Hepatocyte (in vitro differentiated cells): ENCODE measurements at regions not wholly inside any gene's neighbourhood (a gene's known extent, or its start where the extent isn't known, plus 50 kb on each side); places are given as distances from the start of the nearest gene placed in this dataset.

Experiments used
- DNase-seq: peaks from one replicate; pipeline ENCODE4 v3.0.0-alpha.2; 2016; ENCODE audit warnings: low spot score
- H2AFZ ChIP-seq: fragments of 200-600 bp; sonication (generic); 2 replicates; pipeline ENCODE4 v1.6.0; 2016; ENCODE audit warnings: antibody characterized with exemption, mild to moderate bottlenecking
- H3K27ac ChIP-seq: fragments of 200-600 bp; sonication (generic); 2 replicates; pipeline ENCODE4 v1.5.1; 2016; ENCODE audit warnings: mild to moderate bottlenecking
- H3K27me3 ChIP-seq: fragments of 200-600 bp; sonication (generic); 2 replicates; pipeline ENCODE4 v1.6.1; 2016
- H3K36me3 ChIP-seq: fragments of 200-600 bp; sonication (generic); replicated peaks from 2 replicates; pipeline ENCODE4 v1.5.1; 2016; ENCODE audit warnings: low read depth; ENCODE audit not compliant: insufficient read depth
- H3K4me1 ChIP-seq: fragments of 200-600 bp; sonication (generic); 2 replicates; pipeline ENCODE4 v1.5.1; 2016; ENCODE audit warnings: mild to moderate bottlenecking, moderate library complexity; ENCODE audit not compliant: insufficient read depth
- H3K4me2 ChIP-seq: fragments of 200-600 bp; sonication (generic); 2 replicates; pipeline ENCODE4 v1.6.0; 2016
- H3K4me3 ChIP-seq: fragments of 200-600 bp; sonication (generic); 2 replicates; pipeline ENCODE4 v1.5.1; 2016; ENCODE audit warnings: mild to moderate bottlenecking
- H3K79me2 ChIP-seq: fragments of 200-600 bp; sonication (generic); 2 replicates; pipeline ENCODE4 v1.6.0; 2017; ENCODE audit warnings: mild to moderate bottlenecking
- H3K9me2 ChIP-seq: fragments of 200-600 bp; sonication (generic); replicated peaks from 2 replicates; pipeline ENCODE4 v1.6.0; 2017; ENCODE audit warnings: mild to moderate bottlenecking; ENCODE audit not compliant: insufficient read depth
- H3K9me3 ChIP-seq: fragments of 200-600 bp; sonication (generic); 2 replicates; pipeline ENCODE4 v1.5.1; 2016; ENCODE audit warnings: low read depth, mild to moderate bottlenecking
- H4K20me1 ChIP-seq: fragments of 200-600 bp; sonication (generic); 2 replicates; pipeline ENCODE4 v1.6.0; 2016; ENCODE audit warnings: mild to moderate bottlenecking; ENCODE audit not compliant: insufficient read depth, poor library complexity, severe bottlenecking
- EZH2 ChIP-seq: fragments of 200-600 bp; sonication (generic); IDR thresholded peaks from 2 replicates; pipeline ENCODE4 v1.6.1; 2016; ENCODE audit warnings: antibody characterized with exemption, mild to moderate bottlenecking, borderline replicate concordance
- EZH2phosphoT487 ChIP-seq: fragments of 200-600 bp; sonication (generic); IDR thresholded peaks from one replicate; pipeline ENCODE4 v1.6.1; 2018; ENCODE audit warnings: antibody characterized with exemption, mild to moderate bottlenecking, low read depth, moderate library complexity; ENCODE audit not compliant: unreplicated experiment, severe bottlenecking
- WGBS: methylation state at CpG from one replicate; pipeline ENCODE4 v1.1.6; 2016; ENCODE audit warnings: low lambda C conversion rate; ENCODE audit errors: missing lambda C conversion rate; 5-methylcytosine and 5-hydroxymethylcytosine counted together
- TF ChIP-seq, protein P1 (sequence below): fragments of 200-600 bp; sonication (generic); IDR thresholded peaks from 2 replicates; pipeline ENCODE4 v1.5.1; 2016; ENCODE audit warnings: antibody characterized with exemption, mild to moderate bottlenecking; ENCODE audit not compliant: poor library complexity

DNA sequence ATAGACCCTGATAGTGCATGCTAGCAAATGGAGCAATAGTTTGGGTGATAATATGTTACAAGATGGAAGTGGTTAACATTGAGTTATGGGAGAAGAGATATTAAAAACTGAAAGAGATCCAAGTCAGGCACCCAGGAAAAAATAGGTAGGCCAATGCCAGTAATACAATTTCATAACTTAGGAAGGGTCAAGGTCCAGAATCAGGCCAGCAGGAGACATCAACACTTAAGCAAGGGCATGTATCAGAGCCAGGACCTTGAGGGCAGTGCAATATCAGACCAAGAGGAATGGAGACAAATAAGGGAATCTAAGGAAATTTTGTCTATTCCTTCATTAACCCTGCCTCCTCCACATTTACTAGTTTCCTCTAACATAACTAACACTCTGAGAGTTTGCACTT lies 124.1 kb upstream of the NYAP2 start:
- H2AFZ ChIP-seq: no peak overlapping the region
- no peak overlapping the region for H3K27ac ChIP-seq
- no peaks in the 10 kb centered on the region for H3K79me2 ChIP-seq
- H3K4me1 ChIP-seq: peaks cover 6% of the 10 kb centered on the region
- no peak overlapping the region for H3K4me3 ChIP-seq
- H3K4me2 ChIP-seq: no peak overlapping the region
- no peak for TF ChIP-seq EZH2phosphoT487
- TF ChIP-seq EZH2: no peak
- TF ChIP-seq, protein P1, sequence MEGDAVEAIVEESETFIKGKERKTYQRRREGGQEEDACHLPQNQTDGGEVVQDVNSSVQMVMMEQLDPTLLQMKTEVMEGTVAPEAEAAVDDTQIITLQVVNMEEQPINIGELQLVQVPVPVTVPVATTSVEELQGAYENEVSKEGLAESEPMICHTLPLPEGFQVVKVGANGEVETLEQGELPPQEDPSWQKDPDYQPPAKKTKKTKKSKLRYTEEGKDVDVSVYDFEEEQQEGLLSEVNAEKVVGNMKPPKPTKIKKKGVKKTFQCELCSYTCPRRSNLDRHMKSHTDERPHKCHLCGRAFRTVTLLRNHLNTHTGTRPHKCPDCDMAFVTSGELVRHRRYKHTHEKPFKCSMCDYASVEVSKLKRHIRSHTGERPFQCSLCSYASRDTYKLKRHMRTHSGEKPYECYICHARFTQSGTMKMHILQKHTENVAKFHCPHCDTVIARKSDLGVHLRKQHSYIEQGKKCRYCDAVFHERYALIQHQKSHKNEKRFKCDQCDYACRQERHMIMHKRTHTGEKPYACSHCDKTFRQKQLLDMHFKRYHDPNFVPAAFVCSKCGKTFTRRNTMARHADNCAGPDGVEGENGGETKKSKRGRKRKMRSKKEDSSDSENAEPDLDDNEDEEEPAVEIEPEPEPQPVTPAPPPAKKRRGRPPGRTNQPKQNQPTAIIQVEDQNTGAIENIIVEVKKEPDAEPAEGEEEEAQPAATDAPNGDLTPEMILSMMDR: no peak
- no peaks in the 10 kb centered on the region for H3K27me3 ChIP-seq
- no peaks in the 10 kb centered on the region for H3K9me3 ChIP-seq
- no peaks in the 10 kb centered on the region for H4K20me1 ChIP-seq
- no peaks in the 10 kb centered on the region for H3K9me2 ChIP-seq
- no peak for DNase-seq
- no peaks in the 10 kb centered on the region for H3K36me3 ChIP-seq

DNA sequence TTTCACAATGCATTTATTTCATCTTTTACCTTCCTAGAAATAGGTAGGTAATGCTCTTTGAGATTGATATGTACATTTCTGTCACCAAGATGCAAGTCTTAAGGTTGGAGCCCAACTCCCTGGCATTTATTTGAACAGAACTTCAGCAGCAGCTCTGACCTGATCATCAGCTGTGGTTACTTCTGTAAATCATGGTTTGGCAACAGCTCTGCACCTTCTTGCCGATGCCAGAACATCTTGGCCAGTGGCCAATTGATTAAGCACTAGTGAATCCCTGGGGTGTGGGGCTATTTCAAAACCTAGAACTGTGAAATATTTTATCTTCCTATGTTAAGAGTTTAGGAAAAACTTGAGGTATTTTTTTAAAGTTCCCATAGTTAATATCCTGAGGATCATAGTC lies 124.8 kb upstream of the NYAP2 start:
- no peaks in the 10 kb centered on the region for H3K27me3 ChIP-seq
- no peak overlapping the region for H3K4me3 ChIP-seq
- TF ChIP-seq, protein P1: no peak
- TF ChIP-seq EZH2 (no peak), EZH2phosphoT487 (no peak)
- 52% methylated on average over 1 of the region's 1 CpG for WGBS
- DNase-seq: no peak
- no peak overlapping the region for H2AFZ ChIP-seq
- H3K4me1 ChIP-seq: peaks cover 6% of the 10 kb centered on the region
- H3K9me3 ChIP-seq: no peaks in the 10 kb centered on the region
- H4K20me1 ChIP-seq: no peaks in the 10 kb centered on the region
- no peaks in the 10 kb centered on the region for H3K9me2 ChIP-seq
- H3K4me2 ChIP-seq: no peak overlapping the region
- H3K27ac ChIP-seq: no peak overlapping the region
- no peaks in the 10 kb centered on the region for H3K79me2 ChIP-seq
- no peaks in the 10 kb centered on the region for H3K36me3 ChIP-seq

DNA sequence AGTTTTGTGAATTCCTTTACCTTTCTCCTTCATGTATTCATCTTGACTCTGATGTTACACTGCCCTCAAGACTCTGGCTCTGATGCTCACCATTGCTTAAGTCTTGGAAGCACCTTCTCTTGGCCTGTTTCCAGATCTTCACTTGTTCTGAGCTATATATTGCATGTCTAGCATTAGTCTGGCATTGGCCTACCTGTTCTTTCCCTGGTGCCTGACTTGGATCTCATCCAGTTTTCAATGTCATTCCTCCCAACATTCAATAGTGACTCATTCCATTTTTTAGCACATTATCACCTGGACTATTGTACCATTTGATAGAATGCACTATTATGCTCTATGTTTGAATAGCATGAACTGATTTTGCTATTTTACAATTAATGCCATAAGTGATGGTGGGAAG lies 127.3 kb upstream of the NYAP2 start:
- Histone ChIP-seq H3K36me3 (no peaks in the 10 kb centered on the region), H3K9me3 (no peaks in the 10 kb centered on the region), H3K4me1 (peaks cover 6% of the 10 kb centered on the region), H3K27ac (no peak overlapping the region), H2AFZ (no peak overlapping the region), H3K4me3 (no peak overlapping the region), H3K79me2 (no peaks in the 10 kb centered on the region), H4K20me1 (no peaks in the 10 kb centered on the region), H3K9me2 (no peaks in the 10 kb centered on the region), H3K27me3 (no peaks in the 10 kb centered on the region), H3K4me2 (no peak overlapping the region)
- peak; percentile 15 for DNase-seq
- TF ChIP-seq, protein P1: no peak
- TF ChIP-seq EZH2phosphoT487 (no peak), EZH2 (no peak)

DNA sequence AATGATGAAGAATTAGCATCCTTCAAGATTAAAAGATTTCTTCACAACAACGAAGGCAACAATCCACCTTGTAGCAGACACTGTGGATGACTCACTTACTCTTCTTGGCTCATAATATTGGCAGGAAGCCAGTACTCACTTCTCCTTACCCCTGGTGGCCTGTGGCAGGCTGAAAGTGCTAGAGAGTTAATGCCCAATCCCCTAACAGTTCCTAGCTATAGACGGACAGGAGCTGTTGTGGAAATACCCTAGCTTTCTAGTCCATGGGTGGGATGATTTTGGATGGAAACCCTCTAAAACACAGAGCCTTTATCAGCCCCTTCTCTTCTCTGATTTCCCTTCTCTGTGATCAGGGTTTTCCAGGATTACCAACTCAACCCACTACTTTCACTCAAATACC lies 128.6 kb upstream of the NYAP2 start:
- no peaks in the 10 kb centered on the region for H3K79me2 ChIP-seq
- no peak overlapping the region for H3K27ac ChIP-seq
- H3K9me2 ChIP-seq: no peaks in the 10 kb centered on the region
- peak; percentile 74 for DNase-seq
- no peak overlapping the region for H3K4me2 ChIP-seq
- no peaks in the 10 kb centered on the region for H4K20me1 ChIP-seq
- H3K36me3 ChIP-seq: no peaks in the 10 kb centered on the region
- no peak overlapping the region for H3K4me3 ChIP-seq
- H3K27me3 ChIP-seq: no peaks in the 10 kb centered on the region
- TF ChIP-seq EZH2phosphoT487 (no peak), EZH2 (no peak)
- TF ChIP-seq, protein P1: no peak
- no peak overlapping the region for H2AFZ ChIP-seq
- WGBS: 45% methylated on average over 2 of the region's 2 CpGs
- H3K4me1 ChIP-seq: peaks cover 6% of the 10 kb centered on the region
- no peaks in the 10 kb centered on the region for H3K9me3 ChIP-seq
